Osteoblast (primary cell): ENCODE measurements at regions not wholly inside any gene's neighbourhood (a gene's known extent, or its start where the extent isn't known, plus 50 kb on each side); places are given as distances from the start of the nearest gene placed in this dataset.
"Not testable (repeated sequence)": the region's sequence is repeated elsewhere in the genome, so short reads cannot be mapped to it uniquely, and the experiment has no call there.

Experiments used
- DNase-seq: peaks from one replicate; pipeline ENCODE4 v3.0.0; 2011; ENCODE audit warnings: low spot score, mixed read lengths; ENCODE audit not compliant: insufficient read length; ENCODE audit errors: missing footprints
- H2AFZ ChIP-seq: 2 replicates; pipeline ENCODE4 v1.6.0; 2011; ENCODE audit warnings: mild to moderate bottlenecking, low read length
- H3K27ac ChIP-seq: 2 replicates; pipeline ENCODE4 v1.5.1; 2011; ENCODE audit warnings: mild to moderate bottlenecking, low read depth, low read length, moderate library complexity
- H3K27me3 ChIP-seq: 2 replicates; pipeline ENCODE4 v1.6.0; 2012; ENCODE audit warnings: mild to moderate bottlenecking, control low read depth, inconsistent platforms, low read length, moderate library complexity; ENCODE audit not compliant: insufficient read depth
- H3K36me3 ChIP-seq: 2 replicates; pipeline ENCODE4 v1.5.1; 2011; ENCODE audit warnings: mild to moderate bottlenecking, low read length, control low read depth, moderate library complexity; ENCODE audit not compliant: insufficient read depth
- H3K4me1 ChIP-seq: 2 replicates; pipeline ENCODE4 v1.5.1; 2011; ENCODE audit warnings: mild to moderate bottlenecking, low read length, control low read depth, moderate library complexity; ENCODE audit not compliant: insufficient read depth
- H3K4me2 ChIP-seq: 2 replicates; pipeline ENCODE4 v1.6.0; 2011; ENCODE audit warnings: mild to moderate bottlenecking, low read length; ENCODE audit not compliant: insufficient read depth
- H3K4me3 ChIP-seq: fragments of 200-600 bp; sonication (generic); 3 replicates; pipeline ENCODE4 v1.5.1; 2012; ENCODE audit warnings: mild to moderate bottlenecking, low read length, inconsistent platforms; ENCODE audit not compliant: insufficient read depth
- H3K79me2 ChIP-seq: 2 replicates; pipeline ENCODE4 v1.6.0; 2012; ENCODE audit warnings: mild to moderate bottlenecking, low read length, control low read depth, inconsistent platforms; ENCODE audit not compliant: insufficient read depth
- H3K9me3 ChIP-seq: 2 replicates; pipeline ENCODE4 v1.5.1; 2011; ENCODE audit warnings: low read depth, low read length, control low read depth
- H4K20me1 ChIP-seq: 2 replicates; pipeline ENCODE4 v1.6.0; 2012; ENCODE audit warnings: mild to moderate bottlenecking, low read length, control low read depth; ENCODE audit not compliant: insufficient read depth
- TF ChIP-seq, protein P1 (sequence below): IDR thresholded peaks from 2 replicates; pipeline ENCODE4 v1.5.1; 2011; ENCODE audit warnings: mild to moderate bottlenecking, low read depth, low read length, moderate library complexity; ENCODE audit errors: extremely low read depth

GRCh38 chr21:19535356-19535755 lies 1131.8 kb upstream of the TMPRSS15 start:
- Histone ChIP-seq H3K79me2 (no peaks in the 10 kb centered on the region), H3K9me3 (no peaks in the 10 kb centered on the region), H3K36me3 (no peaks in the 10 kb centered on the region), H3K4me3 (no peak overlapping the region), H4K20me1 (no peaks in the 10 kb centered on the region), H3K27ac (no peak overlapping the region), H2AFZ (no peak overlapping the region), H3K4me1 (no peaks in the 10 kb centered on the region), H3K4me2 (no peak overlapping the region), H3K27me3 (no peaks in the 10 kb centered on the region)
- no peak for DNase-seq
- TF ChIP-seq, protein P1, sequence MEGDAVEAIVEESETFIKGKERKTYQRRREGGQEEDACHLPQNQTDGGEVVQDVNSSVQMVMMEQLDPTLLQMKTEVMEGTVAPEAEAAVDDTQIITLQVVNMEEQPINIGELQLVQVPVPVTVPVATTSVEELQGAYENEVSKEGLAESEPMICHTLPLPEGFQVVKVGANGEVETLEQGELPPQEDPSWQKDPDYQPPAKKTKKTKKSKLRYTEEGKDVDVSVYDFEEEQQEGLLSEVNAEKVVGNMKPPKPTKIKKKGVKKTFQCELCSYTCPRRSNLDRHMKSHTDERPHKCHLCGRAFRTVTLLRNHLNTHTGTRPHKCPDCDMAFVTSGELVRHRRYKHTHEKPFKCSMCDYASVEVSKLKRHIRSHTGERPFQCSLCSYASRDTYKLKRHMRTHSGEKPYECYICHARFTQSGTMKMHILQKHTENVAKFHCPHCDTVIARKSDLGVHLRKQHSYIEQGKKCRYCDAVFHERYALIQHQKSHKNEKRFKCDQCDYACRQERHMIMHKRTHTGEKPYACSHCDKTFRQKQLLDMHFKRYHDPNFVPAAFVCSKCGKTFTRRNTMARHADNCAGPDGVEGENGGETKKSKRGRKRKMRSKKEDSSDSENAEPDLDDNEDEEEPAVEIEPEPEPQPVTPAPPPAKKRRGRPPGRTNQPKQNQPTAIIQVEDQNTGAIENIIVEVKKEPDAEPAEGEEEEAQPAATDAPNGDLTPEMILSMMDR = no peak

DNA sequence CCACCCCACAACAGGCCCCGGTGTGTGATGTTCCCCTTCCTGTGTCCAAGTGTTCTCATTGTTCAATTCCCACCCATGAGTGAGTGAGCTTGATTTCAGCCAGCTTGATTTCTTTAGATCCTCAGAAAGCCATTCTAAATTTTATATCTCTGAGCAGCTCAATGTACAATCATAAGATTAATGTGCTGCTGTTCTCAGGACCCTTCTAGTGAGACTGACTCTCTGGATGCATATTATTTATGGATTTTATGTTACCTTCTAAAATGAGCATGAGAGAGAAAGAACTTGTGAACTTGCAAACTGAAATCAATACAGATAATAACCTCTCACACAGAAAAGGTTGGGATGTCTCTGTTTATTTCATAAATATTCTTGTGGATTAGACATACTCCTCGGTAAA lies 1133.5 kb upstream of the TMPRSS15 start:
- H3K4me3 ChIP-seq = no peak overlapping the region
- no peaks in the 10 kb centered on the region for H3K36me3 ChIP-seq
- no peaks in the 10 kb centered on the region for H3K9me3 ChIP-seq
- no peak overlapping the region for H2AFZ ChIP-seq
- no peaks in the 10 kb centered on the region for H3K27me3 ChIP-seq
- H3K27ac ChIP-seq = no peak overlapping the region
- no peak overlapping the region for H3K4me2 ChIP-seq
- no peaks in the 10 kb centered on the region for H4K20me1 ChIP-seq
- H3K4me1 ChIP-seq = no peaks in the 10 kb centered on the region
- H3K79me2 ChIP-seq = no peaks in the 10 kb centered on the region
- no peak for DNase-seq
- TF ChIP-seq, protein P1 = no peak

DNA sequence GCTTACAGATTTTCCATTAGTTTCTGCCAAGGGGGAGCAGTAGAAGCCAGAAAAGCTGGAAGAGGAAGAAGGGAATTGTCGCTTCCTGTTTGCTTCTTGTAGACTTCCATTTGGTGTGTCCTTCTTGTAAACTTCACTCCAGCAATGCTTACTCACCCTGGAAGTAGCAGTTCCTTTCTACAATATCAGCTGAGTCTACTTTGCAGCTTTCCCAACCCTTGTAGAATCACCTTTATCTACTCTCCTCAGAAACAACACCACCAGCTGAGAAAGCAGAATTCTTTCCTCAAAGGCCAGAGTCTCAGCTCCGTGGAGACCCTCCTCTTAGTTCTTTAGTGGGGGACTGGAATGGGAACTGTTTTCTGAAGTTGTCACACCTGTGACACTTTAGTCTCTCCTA lies 1136.7 kb upstream of the TMPRSS15 start:
- Histone ChIP-seq H2AFZ (no peak overlapping the region), H3K4me2 (no peak overlapping the region), H3K9me3 (no peaks in the 10 kb centered on the region), H3K27ac (no peak overlapping the region), H3K79me2 (no peaks in the 10 kb centered on the region), H3K36me3 (no peaks in the 10 kb centered on the region), H3K4me1 (no peaks in the 10 kb centered on the region), H4K20me1 (no peaks in the 10 kb centered on the region), H3K4me3 (no peak overlapping the region), H3K27me3 (no peaks in the 10 kb centered on the region)
- TF ChIP-seq, protein P1 = no peak
- DNase-seq = no peak

- no peak overlapping the region for H3K27ac ChIP-seq
- TF ChIP-seq, protein P1 = no peak
- no peak overlapping the region for H3K4me3 ChIP-seq
- no peak for DNase-seq
- H4K20me1 ChIP-seq = no peaks in the 10 kb centered on the region
- H2AFZ ChIP-seq = no peak overlapping the region
- no peak overlapping the region for H3K4me2 ChIP-seq
- H3K4me1 ChIP-seq = no peaks in the 10 kb centered on the region
- H3K9me3 ChIP-seq = no peaks in the 10 kb centered on the region
- H3K36me3 ChIP-seq = no peaks in the 10 kb centered on the region
- H3K27me3 ChIP-seq = no peaks in the 10 kb centered on the region
- no peaks in the 10 kb centered on the region for H3K79me2 ChIP-seq
Observed at GRCh38 chr21:19541602-19542001, 1138.0 kb upstream of the TMPRSS15 start.

DNA sequence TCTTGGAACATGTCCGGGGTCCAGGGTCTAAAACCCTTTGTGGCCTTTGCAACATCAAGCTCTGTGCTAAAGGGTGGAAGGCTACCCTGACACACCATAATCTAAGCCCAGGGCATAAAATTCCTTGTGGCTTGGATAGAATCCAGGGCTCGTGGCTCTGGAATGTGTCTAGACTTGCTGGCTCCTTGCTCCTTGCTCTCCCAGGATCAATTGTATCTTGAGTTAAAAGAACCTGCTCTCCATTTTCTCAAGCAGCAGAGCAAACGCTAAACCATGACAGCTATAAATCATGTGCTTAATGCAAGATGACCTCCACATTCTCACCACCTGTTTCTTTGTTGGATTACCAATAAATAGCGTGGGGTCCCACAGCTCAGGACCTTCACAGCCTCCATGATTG lies 1140.9 kb upstream of the TMPRSS15 start:
- H3K9me3 ChIP-seq, H4K20me1 ChIP-seq, H3K4me2 ChIP-seq, H3K27me3 ChIP-seq, H3K4me3 ChIP-seq, DNase-seq, H3K36me3 ChIP-seq, H3K79me2 ChIP-seq, H3K4me1 ChIP-seq, H2AFZ ChIP-seq, H3K27ac ChIP-seq: not testable (repeated sequence)
